Stimulated activated naive CD4-positive, alpha-beta T cell (primary cell): ENCODE measurements at regions not wholly inside any gene's neighbourhood (a gene's known extent, or its start where the extent isn't known, plus 50 kb on each side); places are given as distances from the start of the nearest gene placed in this dataset.

Source experiments
- DNase-seq, 6 experiments: peaks; one replicate each; lab custom pipeline; 2025; lab: John Stamatoyannopoulos, UW

DNA sequence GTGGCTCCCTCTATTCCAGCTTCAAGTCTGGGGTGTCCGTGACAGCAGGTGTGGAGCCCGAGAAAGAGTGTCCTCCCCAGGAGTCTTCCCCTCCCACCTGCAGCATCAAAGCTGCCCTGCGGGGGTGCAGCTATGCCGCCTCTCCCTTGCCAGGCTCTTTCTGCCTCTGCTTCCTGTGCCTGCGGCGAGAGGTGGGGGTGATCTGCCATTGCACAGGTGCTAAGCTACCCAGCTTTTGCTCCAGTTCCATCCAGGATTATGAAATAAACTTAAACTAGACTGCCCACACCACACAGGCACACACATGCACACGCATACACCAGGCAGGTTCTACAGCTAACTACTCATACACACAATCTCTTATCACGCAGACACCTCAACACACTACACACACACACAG is 104.7 kb upstream of the CLDN10 start:
- DNase-seq, result no peak

GRCh38 chr13:95451656-95452055 is 100.9 kb upstream of the CLDN10 start:
- DNase-seq, result no peak

DNA sequence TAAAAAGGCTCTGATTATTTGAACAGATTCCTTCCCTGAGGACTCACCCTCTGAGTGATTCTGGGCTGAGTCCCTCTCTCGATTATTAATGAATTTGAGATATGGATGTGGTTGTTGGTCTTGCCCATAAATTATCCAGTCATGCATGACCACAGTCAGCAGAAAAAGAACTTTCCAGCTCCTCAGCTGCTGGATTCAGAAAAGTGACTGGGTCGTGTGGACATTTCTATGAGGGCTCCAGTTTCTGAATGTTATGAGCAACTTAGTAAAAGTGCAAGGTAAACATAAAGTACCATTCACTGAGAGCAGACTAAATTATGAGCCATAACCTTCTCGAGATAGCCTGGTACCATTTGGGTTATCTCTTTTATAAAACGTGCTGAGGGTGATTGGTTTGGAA is 100.1 kb upstream of the CLDN10 start:
- no peak for DNase-seq

- no peak for DNase-seq
Observed at GRCh38 chr13:95455782-95456181, 96.7 kb upstream of the CLDN10 start.

GRCh38 chr13:95456815-95457214 is 95.7 kb upstream of the CLDN10 start:
- no peak for DNase-seq

- no peak for DNase-seq
Observed at GRCh38 chr13:95457294-95457693, 95.2 kb upstream of the CLDN10 start.

DNA sequence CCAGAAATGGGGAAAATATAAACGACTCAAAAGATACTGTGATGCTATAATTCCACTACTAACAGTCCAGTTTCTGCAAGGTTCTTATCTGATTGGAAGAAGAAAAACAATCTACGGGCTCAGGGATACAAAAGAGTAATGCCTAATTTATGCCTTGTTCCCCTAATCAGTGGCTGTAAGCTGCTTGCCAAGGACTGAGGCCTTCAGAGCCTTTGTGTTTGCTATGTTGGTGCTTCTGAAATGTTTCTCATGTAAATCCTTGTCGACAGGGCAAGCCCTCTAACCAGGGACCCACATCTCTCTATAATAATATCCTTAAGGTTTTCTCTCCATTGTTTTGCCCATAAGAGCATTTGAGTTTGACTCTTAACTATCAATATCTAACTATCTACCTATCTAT is 89.7 kb upstream of the CLDN10 start:
- DNase-seq, result no peak

DNA sequence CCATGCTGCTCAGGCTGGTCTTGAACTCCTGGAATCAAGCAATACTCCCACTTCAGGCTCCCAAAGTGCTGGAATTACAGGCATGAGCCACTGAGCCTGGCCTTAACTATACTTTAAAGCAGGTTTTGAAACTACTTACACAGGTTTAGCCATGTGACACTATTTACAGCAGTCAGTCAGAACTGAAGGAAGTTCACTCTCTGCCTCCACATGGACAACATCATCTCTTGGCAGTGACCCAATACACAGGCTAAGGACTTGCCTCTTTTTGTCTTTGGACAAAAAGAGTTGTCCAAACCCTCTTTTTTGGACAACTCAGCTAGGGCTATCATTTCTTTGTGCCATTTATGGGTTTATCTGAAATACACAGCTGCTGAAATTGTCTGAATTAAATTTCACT is 89.0 kb upstream of the CLDN10 start:
- DNase-seq, result no peak

GRCh38 chr13:95470574-95471366 is 81.8 kb upstream of the CLDN10 start:
- DNase-seq, result no peak

DNA sequence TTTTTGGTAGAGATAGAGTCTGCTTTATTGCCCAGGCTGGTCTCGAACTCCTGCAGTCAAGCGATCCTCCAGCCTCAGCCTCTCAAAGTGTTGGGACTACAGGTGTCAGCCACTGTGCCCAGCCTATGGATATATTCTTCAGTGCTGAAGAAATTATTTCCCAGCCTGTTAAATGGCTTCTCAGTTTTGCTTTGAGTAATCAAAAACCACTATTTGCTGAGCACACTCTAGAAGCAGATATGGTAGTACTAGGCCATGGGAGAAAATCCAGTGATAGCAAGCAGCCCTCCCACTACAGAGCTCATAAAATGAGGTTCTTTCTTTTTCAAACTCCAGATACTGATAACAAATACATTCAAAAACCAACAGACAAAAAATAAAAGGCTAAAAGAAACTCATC is 80.6 kb upstream of the CLDN10 start:
- no peak for DNase-seq

GRCh38 chr13:95474992-95475391 is 77.5 kb upstream of the CLDN10 start:
- no peak for DNase-seq

DNA sequence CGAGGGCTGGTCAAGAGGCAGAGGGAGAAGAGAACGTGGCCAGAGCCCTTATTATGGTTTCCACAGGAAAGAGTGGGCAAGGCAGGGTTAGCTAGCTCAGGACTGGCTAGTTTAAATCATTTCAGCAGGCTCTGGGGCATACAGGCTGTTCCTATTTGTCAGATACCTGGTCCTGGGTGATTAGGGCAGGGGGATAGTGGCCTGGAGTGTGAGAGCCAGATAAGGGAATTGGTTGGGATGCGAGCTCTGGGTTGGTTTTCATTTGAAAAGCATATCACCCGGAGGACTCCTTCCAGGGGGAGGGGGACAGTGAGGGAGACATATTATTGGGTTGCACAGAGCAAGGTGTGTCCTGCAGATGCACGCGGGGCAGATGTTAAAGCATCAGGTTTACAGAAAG is 75.3 kb upstream of the CLDN10 start:
- no peak for DNase-seq

DNA sequence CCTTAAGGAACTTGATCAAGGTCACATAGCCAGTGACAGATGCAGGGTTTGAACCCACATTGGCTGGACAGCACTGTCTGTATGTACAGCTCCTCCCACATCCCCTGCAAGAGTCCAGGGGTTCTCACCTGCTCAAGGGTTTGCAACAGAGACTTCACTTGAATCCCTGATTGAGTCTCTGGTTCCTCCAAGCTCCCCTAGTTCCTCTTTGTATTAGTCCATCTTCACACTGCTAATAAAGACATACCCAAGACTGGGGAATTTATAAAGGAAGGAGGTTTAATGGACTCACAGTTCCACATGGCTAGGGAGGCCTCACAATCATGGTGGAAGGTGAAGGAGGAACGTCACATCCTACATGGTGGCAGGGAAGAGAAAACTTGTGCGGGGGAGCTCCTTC is 72.8 kb upstream of the CLDN10 start:
- DNase-seq, result no peak

GRCh38 chr13:95480131-95480545 is 72.4 kb upstream of the CLDN10 start:
- no peak for DNase-seq

- DNase-seq, result no peak
Observed at GRCh38 chr13:95480791-95481780, 71.4 kb upstream of the CLDN10 start.

GRCh38 chr13:95484052-95484451 is 68.5 kb upstream of the CLDN10 start:
- DNase-seq, result no peak

GRCh38 chr13:95485045-95485517 is 67.4 kb upstream of the CLDN10 start:
- DNase-seq, result no peak

DNA sequence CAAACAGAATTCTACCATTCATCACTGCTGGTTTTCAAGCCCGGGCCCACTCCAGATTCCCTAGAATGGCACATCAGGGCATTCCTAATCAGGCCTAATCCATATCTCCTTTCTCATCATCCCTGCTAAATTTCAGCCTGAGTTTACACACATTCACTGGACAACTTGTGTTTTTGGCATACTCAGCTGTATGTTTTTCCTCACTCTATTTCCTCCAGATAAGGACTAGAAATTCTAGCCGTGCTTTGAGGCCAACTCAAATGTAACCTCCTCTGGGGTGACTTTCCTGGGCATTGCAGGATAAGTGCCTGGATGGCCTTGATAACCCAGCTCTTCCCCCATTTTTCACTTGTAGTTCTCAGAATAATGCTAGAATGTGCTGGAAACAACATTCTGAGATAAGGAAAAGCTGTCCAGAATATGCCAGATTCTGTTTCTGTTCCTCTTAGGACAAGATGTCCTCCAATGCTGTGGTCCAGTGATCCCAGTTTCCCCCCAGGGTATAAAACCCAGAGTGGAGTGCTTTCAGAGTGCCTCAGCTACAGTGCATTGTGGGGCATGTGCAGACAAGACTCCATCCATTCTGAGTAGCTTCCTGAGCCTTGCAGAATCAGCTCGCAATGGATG is 66.9 kb upstream of the CLDN10 start:
- DNase-seq, result no peak

- no peak for DNase-seq
Observed at GRCh38 chr13:95492044-95492801, 60.3 kb upstream of the CLDN10 start.

DNA sequence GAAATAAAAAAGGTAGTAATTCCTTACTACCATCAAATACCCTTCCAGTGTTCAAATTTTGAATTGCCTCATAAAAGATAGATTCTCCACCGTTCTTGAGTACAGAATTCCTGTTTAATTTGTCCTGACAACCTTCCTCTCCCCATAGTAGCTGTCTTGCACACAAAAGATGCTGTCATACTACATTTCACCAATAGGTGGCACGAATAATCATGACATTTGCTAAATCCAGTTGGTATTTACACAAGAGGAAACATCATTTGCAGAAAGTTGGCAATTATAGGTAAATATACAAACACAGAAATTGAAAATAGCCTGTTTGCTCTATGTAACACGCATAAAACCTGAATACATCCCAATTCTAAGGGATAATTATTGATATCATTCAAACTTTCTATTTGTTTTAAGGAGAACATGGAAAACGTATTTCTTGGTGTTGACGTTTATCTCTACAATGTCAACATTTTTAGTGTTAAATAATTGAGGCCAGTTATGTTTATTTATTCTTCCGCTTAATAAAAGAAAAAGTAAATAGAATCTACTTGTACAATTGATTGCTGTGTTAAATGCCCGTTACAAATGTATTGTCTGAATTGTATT is 58.3 kb upstream of the CLDN10 start:
- DNase-seq, result peak in 2 of 6 experiments; percentile 11 to 29

DNA sequence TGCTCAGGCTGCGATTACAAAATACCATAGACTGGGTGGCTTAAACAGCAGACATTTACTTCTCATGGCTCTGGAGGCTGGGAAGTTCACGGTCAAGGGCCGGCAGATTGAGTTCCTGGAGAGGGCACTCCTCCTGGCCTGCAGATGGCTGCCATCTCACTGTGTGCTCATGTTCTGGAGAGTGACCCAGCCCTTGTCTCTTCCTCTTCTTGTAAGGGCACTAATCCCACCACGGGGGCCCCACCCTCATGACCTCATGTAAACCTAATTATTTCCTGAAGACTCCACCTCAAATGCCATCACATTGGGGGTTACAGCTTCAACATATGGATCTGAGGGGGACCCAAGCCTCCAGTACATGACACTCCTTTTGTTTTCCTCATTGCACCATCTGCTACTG is 56.0 kb upstream of the CLDN10 start:
- no peak for DNase-seq
